CD4-positive, alpha-beta T cell treated with Interleukin-17A for 1 hour (primary cell): ENCODE measurements at regions not wholly inside any gene's neighbourhood (a gene's known extent, or its start where the extent isn't known, plus 50 kb on each side); places are given as distances from the start of the nearest gene placed in this dataset.

ENCODE experiments used
- DNase-seq: peaks from one replicate; pipeline ENCODE4 v3.0.0-alpha.2; 2020

DNA sequence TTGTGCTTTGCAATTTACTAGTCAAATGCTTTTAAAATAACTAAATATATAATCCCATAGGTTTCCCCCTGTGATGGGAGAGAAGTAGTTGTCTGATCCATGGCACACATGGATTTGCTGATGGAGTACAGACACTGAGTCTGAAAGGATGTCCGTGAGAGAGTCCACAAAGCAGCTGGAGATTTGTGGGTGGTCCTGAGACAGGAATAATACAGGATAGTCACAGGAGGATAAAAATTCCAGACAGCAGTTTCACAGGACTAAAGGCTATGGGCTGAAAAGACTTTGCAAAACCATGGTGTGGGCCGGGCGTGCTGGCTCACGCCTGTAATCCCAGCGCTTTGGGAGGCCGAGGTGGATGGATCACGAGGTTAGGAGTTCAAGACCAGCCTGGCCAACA, 58.7 kb upstream of the ZFR start:
- no peak for DNase-seq

DNA sequence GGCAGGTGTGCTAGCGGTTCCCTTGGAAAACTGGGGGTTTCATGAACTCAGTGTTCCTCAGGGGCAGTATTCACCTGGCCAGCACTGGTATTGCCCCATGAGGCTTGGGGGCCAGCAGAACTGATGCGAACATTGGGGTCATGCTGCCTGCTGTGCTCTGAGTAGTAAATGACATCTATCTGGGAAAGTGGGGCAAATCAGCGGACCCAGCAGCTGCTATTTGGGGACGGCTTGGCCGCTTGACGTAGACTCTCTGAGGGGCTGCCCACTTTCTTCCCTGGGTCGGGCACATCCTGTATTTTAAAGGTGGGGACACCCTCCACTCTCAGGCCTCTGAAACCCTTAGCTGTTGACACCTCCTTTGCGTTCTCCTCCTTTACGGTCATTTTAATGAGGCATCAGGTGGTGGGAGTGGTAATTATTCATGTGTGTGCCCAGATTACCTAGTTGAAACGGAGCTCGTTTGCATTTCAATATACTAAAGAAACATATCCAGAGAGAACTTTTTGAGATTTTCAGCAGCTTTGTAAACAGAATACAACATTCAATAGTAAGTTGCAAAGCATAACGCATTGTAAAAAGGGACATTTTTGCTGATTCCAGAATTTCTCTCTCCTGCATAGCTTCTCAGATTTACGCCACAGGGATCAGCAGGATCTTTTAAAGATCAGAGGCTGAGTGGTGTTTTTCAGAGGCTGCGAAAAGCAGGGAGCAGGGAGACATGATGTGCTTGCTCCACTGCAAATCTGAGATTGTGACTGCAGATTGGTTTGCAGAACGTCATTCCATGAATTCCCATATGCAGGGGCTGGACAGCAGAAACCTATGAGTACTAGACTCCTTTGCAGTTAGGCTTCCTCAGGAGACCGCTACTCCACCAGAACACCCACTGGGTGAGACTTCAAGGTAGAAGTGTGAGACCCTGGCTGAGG, 56.8 kb upstream of the ZFR start:
- no peak for DNase-seq

GRCh38 chr5:32500181-32500580, 55.6 kb upstream of the ZFR start:
- no peak for DNase-seq

- DNase-seq, result no peak
These were observed 54.7 kb upstream of the ZFR start for GRCh38 chr5:32499261-32499660.

- no peak for DNase-seq
These were observed 53.9 kb upstream of the ZFR start for GRCh38 chr5:32498484-32498883.

DNA sequence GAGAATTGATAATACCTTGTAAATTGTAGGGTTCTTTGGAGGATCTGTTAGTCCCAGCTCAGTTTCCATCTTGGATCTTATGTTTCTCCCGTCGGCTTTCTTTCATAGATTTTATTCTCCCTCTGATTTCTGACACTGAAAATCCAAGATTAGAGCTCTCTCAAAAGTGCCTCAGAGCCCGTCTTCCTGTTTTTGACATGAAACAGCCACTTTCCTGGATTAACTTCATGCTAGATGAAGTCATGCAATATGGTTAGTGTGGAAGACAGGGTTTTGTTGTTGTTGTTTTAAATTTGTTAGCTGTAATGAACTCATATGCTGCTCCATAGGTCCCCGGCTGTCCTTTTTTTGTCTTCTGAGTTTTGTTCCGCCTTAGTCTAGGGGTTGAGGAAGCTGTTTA, 51.6 kb upstream of the ZFR start:
- no peak for DNase-seq

- no peak for DNase-seq
These were observed 50.3 kb upstream of the ZFR start for GRCh38 chr5:32494827-32495226.
